SK-N-SH (cell line): ENCODE measurements at regions not wholly inside any gene's neighbourhood (a gene's known extent, or its start where the extent isn't known, plus 50 kb on each side); places are given as distances from the start of the nearest gene placed in this dataset.

ENCODE experiments used
- CTCF ChIA-PET: fragments of 300-600, 350-600 bp; formaldehyde crosslinking; extraction: SDS; loops from one replicate; lab custom pipeline; 2021; lab: Yijun Ruan, JAX
- POLR2A ChIA-PET: fragments of 350-600 bp; sonication (Branson Sonifier 250); formaldehyde crosslinking; extraction: SDS; loops from one replicate; lab custom pipeline; 2020; ENCODE audit warnings: antibody characterized with exemption, inconsistent platforms; lab: Yijun Ruan, JAX
- DNase-seq: peaks from one replicate; pipeline ENCODE4 v3.0.0; 2012
- H2AFZ ChIP-seq: fragments of 200-600 bp; sonication (generic); 2 replicates; pipeline ENCODE4 v1.8.1; 2016; ENCODE audit warnings: antibody characterized with exemption, mild to moderate bottlenecking, low read depth
- H3F3A ChIP-seq: fragments of 200-600 bp; sonication (generic); replicated peaks from 2 replicates; pipeline ENCODE3; 2016; ENCODE audit warnings: antibody characterized with exemption, mild to moderate bottlenecking; ENCODE audit not compliant: insufficient read depth
- H3K27ac ChIP-seq, 2 experiments: fragments of 200-500 bp in 1 of 2; fragments of 200-600 bp in 1 of 2; sonication (Bioruptor generic) in 1 of 2; sonication (generic), shearing (Covaris generic) in 1 of 2; 2 replicates each; pipeline versions ENCODE4 v1.5.1 to v1.6.1; 2014 to 2016; ENCODE audit warnings: low read depth in 2 of 2, inconsistent platforms in 1 of 2, low read length in 1 of 2, mild to moderate bottlenecking in 1 of 2, mixed read lengths in 1 of 2
- H3K27me3 ChIP-seq: fragments of 200-600 bp; sonication (generic), shearing (Covaris generic); 2 replicates; pipeline ENCODE4 v1.6.1; 2016; ENCODE audit warnings: mixed run types; ENCODE audit not compliant: insufficient read depth
- H3K36me3 ChIP-seq, 2 experiments: fragments of 200-500 bp in 1 of 2; fragments of 200-600 bp in 1 of 2; sonication (Bioruptor generic) in 1 of 2; sonication (generic) in 1 of 2; replicated peaks in 1 of 2; 2 replicates each; pipeline versions ENCODE3 to v1.5.1; 2014 to 2016; ENCODE audit warnings: low read length in 1 of 2, mild to moderate bottlenecking in 1 of 2; ENCODE audit not compliant: insufficient read depth in 2 of 2, control insufficient read depth in 1 of 2
- H3K4me1 ChIP-seq, 2 experiments: fragments of 200-500 bp in 1 of 2; fragments of 200-600 bp in 1 of 2; sonication (Bioruptor generic) in 1 of 2; sonication (generic), shearing (Covaris generic) in 1 of 2; 2 replicates each; pipeline versions ENCODE4 v1.5.1 to v1.6.1; 2014 to 2016; ENCODE audit warnings: low read depth in 1 of 2, low read length in 1 of 2, mixed run types in 1 of 2; ENCODE audit not compliant: insufficient read depth in 2 of 2, control insufficient read depth in 1 of 2
- H3K4me2 ChIP-seq: fragments of 200-600 bp; sonication (generic), shearing (Covaris generic); 2 replicates; pipeline ENCODE4 v1.6.1; 2017; ENCODE audit warnings: mixed run types
- H3K4me3 ChIP-seq, 2 experiments: fragments of 200-500 bp in 1 of 2; fragments of 200-600 bp in 1 of 2; sonication (Bioruptor generic) in 1 of 2; sonication (generic), shearing (Covaris generic) in 1 of 2; 2 replicates each; pipeline versions ENCODE4 v1.5.1 to v1.8.1; 2014 to 2016; ENCODE audit warnings: low read depth in 2 of 2, inconsistent platforms in 1 of 2, low read length in 1 of 2, mild to moderate bottlenecking in 1 of 2, mixed read lengths in 1 of 2, moderate library complexity in 1 of 2
- H3K79me2 ChIP-seq: fragments of 200-600 bp; sonication (generic); 2 replicates; pipeline ENCODE4 v1.8.1; 2017; ENCODE audit warnings: mild to moderate bottlenecking; ENCODE audit not compliant: insufficient read depth
- H3K9ac ChIP-seq: fragments of 200-600 bp; sonication (generic); 2 replicates; pipeline ENCODE4 v1.6.1; 2017; ENCODE audit warnings: mixed run types
- H3K9me2 ChIP-seq: fragments of 200-600 bp; sonication (generic); 2 replicates; pipeline ENCODE4 v1.6.1; 2017; ENCODE audit warnings: mixed run types
- H3K9me3 ChIP-seq: fragments of 200-600 bp; sonication (generic); 2 replicates; pipeline ENCODE4 v1.6.1; 2017; ENCODE audit warnings: mixed run types, mild to moderate bottlenecking, moderate library complexity
- H4K20me1 ChIP-seq: fragments of 200-600 bp; sonication (generic); 2 replicates; pipeline ENCODE4 v1.6.1; 2017; ENCODE audit warnings: mild to moderate bottlenecking, mixed run types; ENCODE audit not compliant: insufficient read depth
- CHD2 ChIP-seq: fragments of 150-350 bp; IDR thresholded peaks from 2 replicates; pipeline ENCODE4 v1.6.1; 2018; ENCODE audit warnings: low read length; ENCODE audit not compliant: partially characterized antibody
- CTCF ChIP-seq: fragments of 200-600 bp; sonication (generic); IDR thresholded peaks from 2 replicates; pipeline ENCODE4 v1.6.1; 2017; ENCODE audit warnings: antibody characterized with exemption, mild to moderate bottlenecking, moderate library complexity
- EP300 ChIP-seq, 2 experiments: IDR thresholded peaks; 2 replicates each; pipeline versions ENCODE4 v1.4.0 to v1.6.1; 2012; ENCODE audit warnings: borderline replicate concordance in 1 of 2, low read depth in 1 of 2, low read length in 1 of 2
- EZH2phosphoT487 ChIP-seq: fragments of 200-600 bp; sonication (generic); IDR thresholded peaks from 2 replicates; pipeline ENCODE4 v1.6.1; 2017; ENCODE audit warnings: low read depth, mixed run types, mild to moderate bottlenecking, antibody characterized with exemption, moderate library complexity, borderline replicate concordance
- FOSL2 ChIP-seq: IDR thresholded peaks from 2 replicates; pipeline ENCODE4 v1.4.0; 2012; ENCODE audit warnings: low read depth, mild to moderate bottlenecking, moderate library complexity, borderline replicate concordance
- FOXM1 ChIP-seq: IDR thresholded peaks from 2 replicates; pipeline ENCODE4 v1.4.0; 2012; ENCODE audit warnings: low read depth, mild to moderate bottlenecking
- GATA2 ChIP-seq: sonication (generic); formaldehyde crosslinking; IDR thresholded peaks from 2 replicates; pipeline ENCODE4 v1.5.0; 2020; ENCODE audit warnings: mild to moderate bottlenecking, missing genetic modification reagents
- NFIC ChIP-seq: IDR thresholded peaks from 2 replicates; pipeline ENCODE4 v1.4.0; 2012; ENCODE audit warnings: borderline replicate concordance
- POLR2AphosphoS5 ChIP-seq: IDR thresholded peaks from 2 replicates; pipeline ENCODE4 v1.6.1; 2012; ENCODE audit warnings: low read depth, low read length
- RAD21 ChIP-seq: IDR thresholded peaks from 2 replicates; pipeline ENCODE4 v1.6.1; 2012; ENCODE audit warnings: mild to moderate bottlenecking, low read length
- REST ChIP-seq: IDR thresholded peaks from 2 replicates; pipeline ENCODE4 v1.6.1; 2012; ENCODE audit warnings: mild to moderate bottlenecking, low read depth, low read length, moderate library complexity
- SIN3A ChIP-seq: IDR thresholded peaks from 2 replicates; pipeline ENCODE4 v1.6.1; 2012; ENCODE audit warnings: low read depth, mild to moderate bottlenecking, low read length, moderate library complexity, borderline replicate concordance
- SMC3 ChIP-seq: IDR thresholded peaks from 2 replicates; pipeline ENCODE4 v1.6.1; 2012; ENCODE audit warnings: low read depth, low read length, improper control_type of control experiment
- TAF1 ChIP-seq: IDR thresholded peaks from 2 replicates; pipeline ENCODE4 v1.6.1; 2012; ENCODE audit warnings: low read depth, mild to moderate bottlenecking, low read length, moderate library complexity, borderline replicate concordance
- USF2 ChIP-seq: fragments of 150-350 bp; IDR thresholded peaks from 2 replicates; pipeline ENCODE4 v1.6.1; 2017; ENCODE audit warnings: antibody characterized with exemption, low read length, low read depth, borderline replicate concordance
- YY1 ChIP-seq: IDR thresholded peaks from 2 replicates; pipeline ENCODE4 v1.4.0; 2012; ENCODE audit warnings: low read depth, mild to moderate bottlenecking
- ZBTB33 ChIP-seq: IDR thresholded peaks from 2 replicates; pipeline ENCODE4 v1.4.0; 2012; ENCODE audit warnings: low read depth, borderline replicate concordance
- WGBS: methylation state at CpG from one replicate; pipeline ENCODE4 v1.1.6; 2017; ENCODE audit warnings: low lambda C conversion rate; 5-methylcytosine and 5-hydroxymethylcytosine counted together

- DNase-seq = peak; percentile 10
- H4K20me1 ChIP-seq = no peaks in the 10 kb centered on the region
- WGBS = 61% methylated on average over 3 of the region's 3 CpGs
- H3K4me3 ChIP-seq = no peak overlapping the region; a peak in 1 of 4 replicates
- H2AFZ ChIP-seq = no peak overlapping the region
- peak; percentile 74 for TF ChIP-seq SMC3
- TF ChIP-seq FOSL2 = no peak
- TF ChIP-seq SIN3A = no peak
- TF ChIP-seq RAD21 = peak; percentile 85
- no peak for TF ChIP-seq POLR2AphosphoS5
- peak; percentile 66 for TF ChIP-seq CTCF
- no peak for TF ChIP-seq FOXM1
- no peaks in the 10 kb centered on the region for H3K36me3 ChIP-seq
- no peak overlapping the region for H3K9ac ChIP-seq
- no peaks in the 10 kb centered on the region for H3K9me3 ChIP-seq
- no peaks in the 10 kb centered on the region for H3K27me3 ChIP-seq
- H3K4me2 ChIP-seq = no peak overlapping the region
- POLR2A ChIA-PET = no interaction called here
- CTCF ChIA-PET = interaction anchor here (0.6 to 3.3 kb wide), 37 partner anchors 8 to 264 kb away, joined by 3 to 48 read pairs (median 3); partner anchors contain the start of genes MMRN1 and SNCA
- no peaks in the 10 kb centered on the region for H3K4me1 ChIP-seq
- no peaks in the 10 kb centered on the region for H3K79me2 ChIP-seq
- no peak overlapping the region for H3K27ac ChIP-seq
- peaks cover 5% of the 10 kb centered on the region for H3F3A ChIP-seq
- H3K9me2 ChIP-seq = no peaks in the 10 kb centered on the region
Observed at GRCh38 chr4:89657931-89658700, 178.8 kb downstream of the SNCA start.

GRCh38 chr4:89653012-89653411 lies 183.9 kb downstream of the SNCA start:
- Histone ChIP-seq H4K20me1 (no peaks in the 10 kb centered on the region), H3K9ac (no peak overlapping the region), H3K27ac (no peak overlapping the region), H3K4me2 (no peak overlapping the region), H3K4me3 (no peak overlapping the region), H3K36me3 (no peaks in the 10 kb centered on the region), H3K9me3 (no peaks in the 10 kb centered on the region), H3K79me2 (no peaks in the 10 kb centered on the region), H3F3A (peaks cover under 1% of the 10 kb centered on the region), H3K4me1 (no peaks in the 10 kb centered on the region), H2AFZ (no peak overlapping the region), H3K27me3 (no peaks in the 10 kb centered on the region), H3K9me2 (no peaks in the 10 kb centered on the region; the same call in 1 of the 2 replicates)
- POLR2A ChIA-PET = no interaction called here
- WGBS = 84% methylated on average over 4 of the region's 4 CpGs
- CTCF ChIA-PET = interaction anchor here (3.0 kb wide), 1 partner anchor 12 kb away, joined by 17 read pairs; no protein-coding TSS in a partner anchor
- no peak for DNase-seq
- TF ChIP-seq RAD21 (no peak), CHD2 (no peak), FOXM1 (no peak), NFIC (no peak), SMC3 (no peak), YY1 (no peak), USF2 (no peak), EP300 (IDR thresholded peaks at IDR 0.05; ENCODE audit: borderline replicate concordance in 1 of 2, low read depth in 1 of 2, low read length in 1 of 2) (no peak), TAF1 (no peak), GATA2 (no peak), SIN3A (no peak), ZBTB33 (no peak), EZH2phosphoT487 (no peak), REST (no peak)
